Ecto neural progenitor cell (in vitro differentiated cells): ENCODE measurements at regions not wholly inside any gene's neighbourhood (a gene's known extent, or its start where the extent isn't known, plus 50 kb on each side); places are given as distances from the start of the nearest gene placed in this dataset.
"Not testable (repeated sequence)": the region's sequence is repeated elsewhere in the genome, so short reads cannot be mapped to it uniquely, and the experiment has no call there.

Experiments
- DNase-seq: peaks from one replicate; pipeline ENCODE4 v3.0.0-alpha.2; 2018; ENCODE audit warnings: low spot score

GRCh38 chr1:221961532-221962292, 219.8 kb upstream of the DUSP10 start:
- DNase-seq, result no peak

- not testable (repeated sequence) for DNase-seq
These were observed 216.3 kb upstream of the DUSP10 start for GRCh38 chr1:221958161-221958562.

GRCh38 chr1:221957350-221957749, 215.5 kb upstream of the DUSP10 start:
- not testable (repeated sequence) for DNase-seq

- DNase-seq, result no peak
These were observed 208.1 kb upstream of the DUSP10 start for GRCh38 chr1:221949996-221950395.

- DNase-seq, result no peak
These were observed 206.6 kb upstream of the DUSP10 start for GRCh38 chr1:221948459-221948858.

- no peak for DNase-seq
These were observed 205.8 kb upstream of the DUSP10 start for GRCh38 chr1:221947731-221948130.

GRCh38 chr1:221946768-221947167, 204.9 kb upstream of the DUSP10 start:
- DNase-seq, result no peak

- DNase-seq, result no peak
These were observed 203.8 kb upstream of the DUSP10 start for GRCh38 chr1:221945669-221946068.

GRCh38 chr1:221944247-221944870, 202.5 kb upstream of the DUSP10 start:
- no peak for DNase-seq

GRCh38 chr1:221940631-221941030, 198.7 kb upstream of the DUSP10 start:
- no peak for DNase-seq

GRCh38 chr1:221939607-221940006, 197.7 kb upstream of the DUSP10 start:
- DNase-seq, result no peak

GRCh38 chr1:221937155-221937953, 195.5 kb upstream of the DUSP10 start:
- DNase-seq, result no peak

- DNase-seq, result no peak
These were observed 191.9 kb upstream of the DUSP10 start for GRCh38 chr1:221933814-221934213.

GRCh38 chr1:221926441-221926840, 184.6 kb upstream of the DUSP10 start:
- DNase-seq, result no peak

- DNase-seq, result no peak
These were observed 184.1 kb upstream of the DUSP10 start for GRCh38 chr1:221925947-221926346.

- no peak for DNase-seq
These were observed 182.2 kb upstream of the DUSP10 start for GRCh38 chr1:221923929-221924598.

GRCh38 chr1:221921936-221922335, 180.0 kb upstream of the DUSP10 start:
- DNase-seq, result no peak

GRCh38 chr1:221919743-221920142, 177.9 kb upstream of the DUSP10 start:
- DNase-seq, result no peak

GRCh38 chr1:221919341-221919740, 177.5 kb upstream of the DUSP10 start:
- DNase-seq, result no peak

- no peak for DNase-seq
These were observed 174.3 kb upstream of the DUSP10 start for GRCh38 chr1:221916176-221916575.

- DNase-seq, result no peak
These were observed 173.9 kb upstream of the DUSP10 start for GRCh38 chr1:221915764-221916163.

GRCh38 chr1:221913351-221913892, 171.5 kb upstream of the DUSP10 start:
- DNase-seq, result no peak
